Lower lobe of right lung (tissue), 2 donors: ENCODE measurements at regions not wholly inside any gene's neighbourhood (a gene's known extent, or its start where the extent isn't known, plus 50 kb on each side); places are given as distances from the start of the nearest gene placed in this dataset.

ENCODE experiments used
- ATAC-seq, 2 donors: fragments of 200-7000 bp; cut with Tn5 transposase; one replicate each; pipeline ENCODE4 v1.9.1; 2020 to 2022; ENCODE audit warnings: mild to moderate bottlenecking in 2 of 2, moderate library complexity in 2 of 2
- DNase-seq: peaks from one replicate; pipeline ENCODE4 v3.0.0-alpha.2; 2020
- H3K27ac ChIP-seq: fragments of 200-600 bp; one replicate; pipeline ENCODE4 v1.8.0; 2022
- H3K27me3 ChIP-seq: fragments of 200-600 bp; one replicate; pipeline ENCODE4 v1.8.0; 2022; ENCODE audit warnings: low read depth
- H3K36me3 ChIP-seq: fragments of 200-600 bp; one replicate; pipeline ENCODE4 v1.8.0; 2022; ENCODE audit warnings: mild to moderate bottlenecking
- H3K4me1 ChIP-seq: fragments of 200-600 bp; one replicate; pipeline ENCODE4 v1.8.0; 2022
- H3K4me3 ChIP-seq: fragments of 200-600 bp; one replicate; pipeline ENCODE4 v1.8.0; 2022; ENCODE audit warnings: mild to moderate bottlenecking
- H3K9me3 ChIP-seq: fragments of 200-600 bp; one replicate; pipeline ENCODE4 v1.8.0; 2022
- CTCF ChIP-seq: fragments of 200-600 bp; IDR thresholded peaks from one replicate; pipeline ENCODE4 v1.8.0; 2022; ENCODE audit warnings: antibody characterized with exemption, mild to moderate bottlenecking
- intact Hi-C: fragments of 100-400 bp; cut with DNase I; formaldehyde crosslinking; loops from one replicate; pipeline ENCODE4 v1.11.0; 2022
- donor health status: DM: no; HTN: yes; CAD: no; lungs with severe emphysema.

GRCh38 chr20:46837083-46837482 lies 57.6 kb upstream of the EYA2 start:
- Histone ChIP-seq H3K4me1 (no peaks in the 10 kb centered on the region), H3K9me3 (no peaks in the 10 kb centered on the region), H3K27me3 (peaks cover 8% of the 10 kb centered on the region), H3K4me3 (no peak overlapping the region), H3K36me3 (no peaks in the 10 kb centered on the region), H3K27ac (no peak overlapping the region)
- no peak for TF ChIP-seq CTCF
- DNase-seq (no peak), ATAC-seq (no peak)
- intact Hi-C loops: no loop called here

GRCh38 chr20:46838011-46838410 lies 56.6 kb upstream of the EYA2 start:
- intact Hi-C loops: no loop called here
- Histone ChIP-seq H3K9me3 (no peaks in the 10 kb centered on the region), H3K36me3 (no peaks in the 10 kb centered on the region), H3K4me1 (no peaks in the 10 kb centered on the region), H3K27ac (no peak overlapping the region), H3K4me3 (no peak overlapping the region), H3K27me3 (peaks cover 8% of the 10 kb centered on the region)
- DNase-seq (no peak), ATAC-seq (no peak)
- TF ChIP-seq CTCF: no peak

- ATAC-seq: no peak
Measured at GRCh38 chr20:46840054-46840729, 54.5 kb upstream of the EYA2 start.

More at GRCh38 chr20:46840054-46840729, 54.5 kb upstream of the EYA2 start:
- H3K27me3 ChIP-seq: peaks cover 8% of the 10 kb centered on the region
- no peaks in the 10 kb centered on the region for H3K4me1 ChIP-seq
- H3K36me3 ChIP-seq: no peaks in the 10 kb centered on the region
- no peak for DNase-seq
- TF ChIP-seq CTCF: no peak
- no peak overlapping the region for H3K27ac ChIP-seq
- no peaks in the 10 kb centered on the region for H3K9me3 ChIP-seq
- intact Hi-C loops: no loop called here
- H3K4me3 ChIP-seq: no peak overlapping the region
